ENCODE measurements at regions not wholly inside any gene's neighbourhood (a gene's known extent, or its start where the extent isn't known, plus 50 kb on each side); places are given as distances from the start of the nearest gene placed in this dataset.

GRCh38 chr2:9137379-9138150 lies 69.0 kb upstream of the ASAP2 start:
- H3K27ac ChIP-seq (ENCODE audit: control insufficient read depth, insufficient read depth) = no peak overlapping the region

GRCh38 chr2:9135822-9136558 lies 70.6 kb upstream of the ASAP2 start:
- POLR2A ChIA-PET = no interaction called here

More at GRCh38 chr2:9137379-9138150, 69.0 kb upstream of the ASAP2 start:
- in situ Hi-C loops (cut with MboI) = loop anchor here (5.0 kb wide), 1 partner anchor 265 kb away; no protein-coding TSS in a partner anchor
- Histone ChIP-seq H3K9ac (ENCODE audit: control insufficient read depth, insufficient read depth, low read length) (no peak overlapping the region), H3K27me3 (replicated peaks in 1 of 2; ENCODE audit: control insufficient read depth in 2 of 2, insufficient read depth in 2 of 2, low read length in 1 of 2) (no peaks in the 10 kb centered on the region), H3K9me3 (replicated peaks; ENCODE audit: control insufficient read depth, insufficient read depth, low read length) (no peaks in the 10 kb centered on the region; the same call in 1 of the 3 replicates), H3K4me2 (ENCODE audit: control insufficient read depth, insufficient read depth) (no peak overlapping the region), H3K4me1 (ENCODE audit: control insufficient read depth, insufficient read depth, low read length) (no peaks in the 10 kb centered on the region), H4K20me1 (ENCODE audit: control insufficient read depth, insufficient read depth) (no peaks in the 10 kb centered on the region), H3K36me3 (ENCODE audit: control insufficient read depth in 2 of 2, insufficient read depth in 2 of 2, low read length in 1 of 2) (no peaks in the 10 kb centered on the region), H3K79me2 (ENCODE audit: control insufficient read depth, insufficient read depth, low read length) (no peaks in the 10 kb centered on the region), H2AFZ (ENCODE audit: control insufficient read depth, low read depth, low read length) (no peak overlapping the region), H3K4me3 (no peak overlapping the region)
- SMC1A ChIA-PET (ENCODE audit: uncharacterized antibody, unreplicated experiment) = interaction anchor here (1.6 to 2.0 kb wide), 3 partner anchors 131 to 264 kb away, joined by 4 to 15 read pairs (median 5); no protein-coding TSS in a partner anchor
- WGBS (ENCODE audit: insufficient coverage, insufficient replicate concordance, low lambda C conversion rate, missing lambda C conversion rate) = 50% methylated on average over 24 of the region's 24 CpGs
- no peak for DNase-seq (ENCODE audit: low read depth, low spot score)
- POLR2A ChIA-PET = no interaction called here
- CTCF ChIA-PET = interaction anchor here (0.7 to 6.7 kb wide), 13 partner anchors 29 to 334 kb away, joined by 3 to 98 read pairs (median 4); no protein-coding TSS in a partner anchor
- RAD21 ChIA-PET (ENCODE audit: unreplicated experiment) = interaction anchor here (0.8 to 1.4 kb wide), 4 partner anchors 12 to 1710 kb away, joined by 3 to 7 read pairs (median 5); no protein-coding TSS in a partner anchor
- FAIRE-seq = no peak
- no peak for TF ChIP-seq STAT3 (IDR thresholded peaks at IDR 0.05; ENCODE audit: low read depth, low read length)
- no peak for TF ChIP-seq ATF7 (IDR thresholded peaks at IDR 0.05; ENCODE audit: low read depth)
- no peak for TF ChIP-seq ZNF384 (IDR thresholded peaks at IDR 0.05; ENCODE audit: borderline replicate concordance, low read depth, low read length)
- TF ChIP-seq SPI1 (IDR thresholded peaks at IDR 0.05; ENCODE audit: borderline replicate concordance, insufficient read depth, low read depth, low read length) = peak; percentile 28; the same call in 1 of the 2 replicates
- ATAC-seq = no peak
- BruUV-seq (replicated peaks) = no TSS peak
- intact Hi-C loops (cut with micrococcal nuclease; ENCODE audit: unreplicated experiment) = loop anchor here (2.0 kb wide), 1 partner anchor 37 kb away; no protein-coding TSS in a partner anchor

More at GRCh38 chr2:9135822-9136558, 70.6 kb upstream of the ASAP2 start:
- DNase-seq (ENCODE audit: low read depth, low spot score) = no peak
- Histone ChIP-seq H3K4me2 (ENCODE audit: control insufficient read depth, insufficient read depth) (no peak overlapping the region), H3K4me1 (ENCODE audit: control insufficient read depth, insufficient read depth, low read length) (no peaks in the 10 kb centered on the region), H3K9me3 (replicated peaks; ENCODE audit: control insufficient read depth, insufficient read depth, low read length) (no peaks in the 10 kb centered on the region; the same call in 1 of the 3 replicates), H4K20me1 (ENCODE audit: control insufficient read depth, insufficient read depth) (no peaks in the 10 kb centered on the region), H3K4me3 (no peak overlapping the region), H3K27me3 (replicated peaks in 1 of 2; ENCODE audit: control insufficient read depth in 2 of 2, insufficient read depth in 2 of 2, low read length in 1 of 2) (no peaks in the 10 kb centered on the region), H2AFZ (ENCODE audit: control insufficient read depth, low read depth, low read length) (no peak overlapping the region), H3K36me3 (ENCODE audit: control insufficient read depth in 2 of 2, insufficient read depth in 2 of 2, low read length in 1 of 2) (no peaks in the 10 kb centered on the region), H3K79me2 (ENCODE audit: control insufficient read depth, insufficient read depth, low read length) (no peaks in the 10 kb centered on the region), H3K27ac (ENCODE audit: control insufficient read depth, insufficient read depth) (no peak overlapping the region), H3K9ac (ENCODE audit: control insufficient read depth, insufficient read depth, low read length) (no peak overlapping the region)
- ATAC-seq = no peak
- 59% methylated on average over 15 of the region's 15 CpGs for WGBS (ENCODE audit: insufficient coverage, insufficient replicate concordance, low lambda C conversion rate, missing lambda C conversion rate)
- no peak for TF ChIP-seq CEBPB (IDR thresholded peaks at IDR 0.05; ENCODE audit: borderline replicate concordance in 1 of 2, low read depth in 2 of 2, low read length in 2 of 2)
- TF ChIP-seq ZNF217 (IDR thresholded peaks at IDR 0.05) = no peak
- no TSS peak for BruUV-seq (replicated peaks)
- in situ Hi-C loops (cut with MboI) (loop anchor here (5.0 kb wide), 1 partner anchor 264 kb away; no protein-coding TSS in a partner anchor), intact Hi-C loops (cut with micrococcal nuclease; ENCODE audit: unreplicated experiment) (no loop called here)
- CTCF ChIA-PET = interaction anchor here (0.9 kb wide), 1 partner anchor 263 kb away, joined by 4 read pairs; no protein-coding TSS in a partner anchor
- FAIRE-seq = no peak
- RAD21 ChIA-PET (ENCODE audit: unreplicated experiment) = no interaction called here
- SMC1A ChIA-PET (ENCODE audit: uncharacterized antibody, unreplicated experiment) = interaction anchor here (1.2 kb wide), 1 partner anchor 262 kb away, joined by 3 read pairs; no protein-coding TSS in a partner anchor
